Skeletal muscle tissue (tissue), 3 donors: ENCODE measurements at regions not wholly inside any gene's neighbourhood (a gene's known extent, or its start where the extent isn't known, plus 50 kb on each side); places are given as distances from the start of the nearest gene placed in this dataset.

ENCODE experiments used
- H3K27ac ChIP-seq: one replicate; pipeline ENCODE4 v1.7.0; 2013; ENCODE audit warnings: mild to moderate bottlenecking, low read depth, low read length, inconsistent platforms
- H3K27me3 ChIP-seq, 3 donors: one replicate each; pipeline ENCODE4 v1.7.0; 2013; ENCODE audit warnings: low read length in 3 of 3; ENCODE audit not compliant: control insufficient read depth in 3 of 3, insufficient read depth in 3 of 3
- H3K36me3 ChIP-seq, 3 donors: one replicate each; pipeline ENCODE4 v1.7.0; 2013; ENCODE audit warnings: low read length in 3 of 3; ENCODE audit not compliant: control insufficient read depth in 3 of 3, insufficient read depth in 3 of 3
- H3K4me1 ChIP-seq, 3 donors: one replicate each; pipeline ENCODE4 v1.7.0; 2013; ENCODE audit warnings: low read length in 3 of 3, mild to moderate bottlenecking in 3 of 3; ENCODE audit not compliant: control insufficient read depth in 3 of 3, insufficient read depth in 3 of 3
- H3K4me3 ChIP-seq, 3 donors: one replicate each; pipeline ENCODE4 v1.7.0; 2013; ENCODE audit warnings: low read length in 3 of 3
- H3K9ac ChIP-seq, 3 donors: one replicate each; pipeline ENCODE4 v1.7.0; 2013; ENCODE audit warnings: low read length in 3 of 3, mild to moderate bottlenecking in 3 of 3, moderate library complexity in 2 of 3, low read depth in 1 of 3
- H3K9me3 ChIP-seq, 3 donors: one replicate each; pipeline ENCODE4 v1.7.0; 2013; ENCODE audit warnings: low read length in 3 of 3; ENCODE audit not compliant: control insufficient read depth in 3 of 3
- donor health status: Osteomylitis.

- Histone ChIP-seq H3K27ac (no peak overlapping the region), H3K4me3 (no peak overlapping the region), H3K27me3 (no peaks in the 10 kb centered on the region), H3K9me3 (no peaks in the 10 kb centered on the region), H3K9ac (no peak overlapping the region), H3K4me1 (peaks cover 0 to 3% (median 0%) of the 10 kb centered on the region in 3 donors), H3K36me3 (no peaks in the 10 kb centered on the region)
Measured at GRCh38 chr5:158492136-158492535, 607.6 kb downstream of the EBF1 start.

GRCh38 chr5:158487664-158488063 lies 612.1 kb downstream of the EBF1 start:
- Histone ChIP-seq H3K4me3 (no peak overlapping the region), H3K9ac (no peak overlapping the region), H3K27ac (no peak overlapping the region), H3K36me3 (no peaks in the 10 kb centered on the region), H3K4me1 (peaks cover 4 to 21% (median 13%) of the 10 kb centered on the region in 3 donors), H3K9me3 (no peaks in the 10 kb centered on the region), H3K27me3 (peaks cover 0 to 3% (median 0%) of the 10 kb centered on the region in 3 donors)

DNA sequence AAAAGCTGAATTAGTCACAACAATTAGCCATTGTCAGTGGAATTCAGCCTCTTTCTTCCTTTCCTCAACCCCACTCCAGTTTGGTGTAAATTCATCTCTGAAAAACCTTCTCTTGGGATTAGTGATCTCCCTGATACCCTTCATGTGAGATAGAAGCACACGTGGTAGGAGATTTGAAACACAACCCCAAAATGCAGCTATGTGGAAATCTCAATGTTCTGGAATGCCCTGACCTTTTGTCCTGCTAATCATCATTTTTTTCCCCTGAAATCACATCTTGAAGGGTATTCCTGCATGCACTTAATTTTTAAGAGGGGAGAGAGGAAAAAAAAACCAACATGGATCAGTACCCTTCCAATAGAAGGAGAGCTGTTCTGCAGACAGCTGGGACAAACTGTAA lies 612.6 kb downstream of the EBF1 start:
- Histone ChIP-seq H3K27me3 (peaks cover 0 to 3% (median 0%) of the 10 kb centered on the region in 3 donors), H3K36me3 (no peaks in the 10 kb centered on the region), H3K9ac (no peak overlapping the region), H3K27ac (no peak overlapping the region), H3K4me3 (no peak overlapping the region), H3K4me1 (peaks cover 5 to 21% (median 15%) of the 10 kb centered on the region in 3 donors), H3K9me3 (no peaks in the 10 kb centered on the region)

DNA sequence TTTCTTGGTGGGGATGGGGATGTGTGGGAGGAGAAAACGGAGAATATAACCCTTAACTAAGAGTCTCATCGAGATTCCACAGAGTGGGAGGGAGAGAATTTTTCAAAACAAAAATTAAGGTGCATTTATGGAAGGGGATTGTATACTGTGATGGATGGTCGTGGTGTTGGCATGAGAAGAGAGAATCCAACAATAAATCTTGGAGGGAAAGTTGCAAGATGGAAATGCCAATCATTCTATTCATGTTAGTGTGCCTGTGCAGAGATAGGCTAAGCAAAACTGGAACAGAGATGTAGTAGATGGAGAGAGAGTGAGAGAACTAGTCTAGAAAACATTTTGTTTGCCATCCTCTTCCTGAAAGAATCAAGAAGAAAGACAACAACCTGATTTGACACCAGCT lies 613.1 kb downstream of the EBF1 start:
- Histone ChIP-seq H3K4me3 (no peak overlapping the region), H3K36me3 (no peaks in the 10 kb centered on the region), H3K4me1 (peaks cover 5 to 21% (median 15%) of the 10 kb centered on the region in 3 donors), H3K9ac (no peak overlapping the region), H3K27me3 (peaks cover 0 to 3% (median 0%) of the 10 kb centered on the region in 3 donors), H3K27ac (peak overlapping the region; percentile 80), H3K9me3 (no peaks in the 10 kb centered on the region)

GRCh38 chr5:158485604-158486081 lies 614.1 kb downstream of the EBF1 start:
- no peak overlapping the region for H3K9ac ChIP-seq
- H3K9me3 ChIP-seq: no peaks in the 10 kb centered on the region
- peak overlapping the region; percentile 80 for H3K27ac ChIP-seq
- H3K36me3 ChIP-seq: no peaks in the 10 kb centered on the region
- H3K4me3 ChIP-seq: no peak overlapping the region
- peaks cover 5 to 21% (median 15%) of the 10 kb centered on the region in 3 donors for H3K4me1 ChIP-seq
- peaks cover 0 to 3% (median 0%) of the 10 kb centered on the region in 3 donors for H3K27me3 ChIP-seq

DNA sequence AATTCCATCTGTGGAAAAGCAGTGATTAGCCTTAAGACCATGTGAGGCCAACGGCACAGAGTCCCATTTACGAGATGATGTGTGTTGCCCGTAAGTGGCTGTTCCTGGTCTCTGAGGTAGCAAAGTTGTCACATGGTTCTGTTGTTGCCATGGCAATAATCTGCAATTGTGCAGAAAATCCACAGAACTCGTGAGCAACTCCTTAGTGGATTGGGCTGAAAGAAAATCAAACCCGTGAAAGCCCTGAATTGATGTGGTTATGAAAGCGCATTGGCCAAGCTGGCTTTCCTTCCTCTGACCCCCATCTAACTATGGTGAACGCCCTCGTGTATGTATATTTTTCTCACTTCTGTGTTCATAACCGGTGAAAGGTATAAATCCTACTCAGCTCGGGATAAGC lies 614.7 kb downstream of the EBF1 start:
- Histone ChIP-seq H3K4me3 (no peak overlapping the region), H3K9me3 (no peaks in the 10 kb centered on the region), H3K27me3 (peaks cover 0 to 3% (median 0%) of the 10 kb centered on the region in 3 donors), H3K9ac (peak overlapping the region in 1 of 3 donors; percentile 15), H3K27ac (peak overlapping the region; percentile 80), H3K4me1 (peaks cover 5 to 21% (median 15%) of the 10 kb centered on the region in 3 donors), H3K36me3 (no peaks in the 10 kb centered on the region)

DNA sequence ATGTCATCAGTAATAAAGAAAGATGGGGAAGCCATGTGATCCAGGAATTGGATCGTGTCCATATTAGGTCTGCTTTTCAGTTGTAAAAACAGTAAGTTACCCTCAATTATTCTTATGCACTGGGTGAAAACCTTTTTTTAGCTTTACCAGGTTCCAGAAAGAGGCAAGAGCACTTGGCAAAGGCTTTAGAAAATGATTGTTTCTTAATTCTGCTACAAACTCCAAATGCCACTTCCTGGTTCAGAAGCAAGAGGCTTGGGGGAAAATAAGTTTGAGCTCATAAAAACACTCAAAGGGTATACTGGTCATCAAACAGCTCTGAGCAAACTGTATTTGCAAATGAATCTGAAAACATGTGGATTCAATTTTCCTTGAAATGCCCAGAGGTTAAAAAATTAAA lies 615.6 kb downstream of the EBF1 start:
- Histone ChIP-seq H3K4me3 (no peak overlapping the region), H3K9me3 (no peaks in the 10 kb centered on the region), H3K27ac (peak overlapping the region; percentile 80), H3K27me3 (peaks cover 0 to 3% (median 0%) of the 10 kb centered on the region in 3 donors), H3K4me1 (peaks cover 5 to 21% (median 15%) of the 10 kb centered on the region in 3 donors), H3K36me3 (no peaks in the 10 kb centered on the region), H3K9ac (no peak overlapping the region)

GRCh38 chr5:158483281-158483860 lies 616.3 kb downstream of the EBF1 start:
- no peaks in the 10 kb centered on the region for H3K36me3 ChIP-seq
- H3K9ac ChIP-seq: no peak overlapping the region
- peaks cover 5 to 21% (median 15%) of the 10 kb centered on the region in 3 donors for H3K4me1 ChIP-seq
- no peaks in the 10 kb centered on the region for H3K9me3 ChIP-seq
- H3K27ac ChIP-seq: peak overlapping the region; percentile 80
- no peak overlapping the region for H3K4me3 ChIP-seq
- peaks cover 0 to 3% (median 0%) of the 10 kb centered on the region in 3 donors for H3K27me3 ChIP-seq

DNA sequence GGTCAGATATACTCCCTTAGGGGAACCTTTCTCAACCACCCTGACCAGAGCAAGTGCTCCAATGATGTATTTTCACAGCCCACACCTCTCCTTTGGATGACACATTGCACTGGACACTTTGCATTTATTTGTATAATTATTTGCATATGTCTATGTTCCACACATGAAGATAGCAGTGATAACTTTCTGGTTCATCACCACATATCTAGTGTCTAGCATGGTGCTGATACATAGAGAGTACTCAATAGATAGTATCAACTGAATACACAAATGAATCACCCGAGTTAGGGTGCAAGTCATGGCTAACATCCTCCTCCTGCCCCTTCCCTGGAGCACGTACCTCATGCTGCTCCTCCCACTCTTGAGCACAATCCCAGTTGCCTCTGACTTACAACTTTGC lies 617.6 kb downstream of the EBF1 start:
- Histone ChIP-seq H3K9ac (no peak overlapping the region), H3K27ac (no peak overlapping the region), H3K4me1 (peaks cover 5 to 18% (median 15%) of the 10 kb centered on the region in 3 donors), H3K4me3 (no peak overlapping the region), H3K27me3 (peaks cover 0 to 3% (median 0%) of the 10 kb centered on the region in 3 donors), H3K36me3 (no peaks in the 10 kb centered on the region), H3K9me3 (no peaks in the 10 kb centered on the region)

DNA sequence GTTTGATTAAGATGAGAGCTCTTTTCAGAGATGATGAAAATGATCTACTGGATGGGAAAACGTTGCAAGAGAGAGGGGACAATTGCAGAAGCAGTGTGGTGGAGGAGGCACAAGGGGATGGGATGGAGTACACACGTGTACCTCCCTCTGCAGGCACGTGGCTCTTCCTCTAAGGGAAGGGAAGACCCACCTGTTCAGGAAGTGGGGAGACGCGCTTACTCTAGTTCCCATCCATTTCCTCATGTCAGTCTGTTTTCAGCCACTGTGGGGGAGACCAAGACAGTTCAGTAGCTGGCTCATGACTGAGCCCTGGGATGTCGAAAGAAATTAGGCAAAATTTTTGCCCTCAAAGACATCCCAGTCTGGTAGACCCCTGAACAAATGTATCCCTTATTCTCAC lies 619.2 kb upstream of the CLINT1 start:
- no peaks in the 10 kb centered on the region for H3K36me3 ChIP-seq
- no peaks in the 10 kb centered on the region for H3K9me3 ChIP-seq
- H3K4me1 ChIP-seq: peaks cover 2 to 6% (median 5%) of the 10 kb centered on the region in 3 donors
- H3K27me3 ChIP-seq: no peaks in the 10 kb centered on the region
- no peak overlapping the region for H3K27ac ChIP-seq
- no peak overlapping the region for H3K4me3 ChIP-seq
- H3K9ac ChIP-seq: no peak overlapping the region
